Cardiac muscle cell (in vitro differentiated cells and primary cell): ENCODE measurements at regions not wholly inside any gene's neighbourhood (a gene's known extent, or its start where the extent isn't known, plus 50 kb on each side); places are given as distances from the start of the nearest gene placed in this dataset.
"Not testable (repeated sequence)": the region's sequence is repeated elsewhere in the genome, so short reads cannot be mapped to it uniquely, and the experiment has no call there.

Source experiments
- DNase-seq, 2 donors: peaks; one replicate each; pipeline versions ENCODE4 v3.0.0 to v3.0.0-alpha.2; 2010 to 2017; ENCODE audit warnings: low read depth in 1 of 2, low spot score in 1 of 2
- H3K27ac ChIP-seq: fragments of 200-600 bp; sonication (generic); 2 replicates; pipeline ENCODE4 v1.5.1; 2016
- H3K27me3 ChIP-seq: fragments of 200-600 bp; sonication (generic); 2 replicates; pipeline ENCODE4 v1.6.0; 2016; ENCODE audit warnings: control low read depth
- H3K36me3 ChIP-seq: fragments of 200-600 bp; sonication (generic); 2 replicates; pipeline ENCODE4 v1.5.1; 2016; ENCODE audit warnings: control low read depth
- H3K4me1 ChIP-seq: fragments of 200-600 bp; sonication (generic); 2 replicates; pipeline ENCODE4 v1.8.1; 2017; ENCODE audit warnings: low read depth, mild to moderate bottlenecking, mixed run types
- H3K4me3 ChIP-seq: fragments of 200-600 bp; sonication (generic); 2 replicates; pipeline ENCODE4 v1.5.1; 2016; ENCODE audit warnings: mild to moderate bottlenecking
- H3K9me3 ChIP-seq: fragments of 200-600 bp; sonication (generic); 2 replicates; pipeline ENCODE4 v1.5.1; 2017; ENCODE audit warnings: low read depth, mild to moderate bottlenecking, control low read depth
- TF ChIP-seq, protein P1 (sequence below): IDR thresholded peaks from 2 replicates; pipeline ENCODE4 v1.5.1; 2012; ENCODE audit warnings: low read depth, mild to moderate bottlenecking, low read length

DNA sequence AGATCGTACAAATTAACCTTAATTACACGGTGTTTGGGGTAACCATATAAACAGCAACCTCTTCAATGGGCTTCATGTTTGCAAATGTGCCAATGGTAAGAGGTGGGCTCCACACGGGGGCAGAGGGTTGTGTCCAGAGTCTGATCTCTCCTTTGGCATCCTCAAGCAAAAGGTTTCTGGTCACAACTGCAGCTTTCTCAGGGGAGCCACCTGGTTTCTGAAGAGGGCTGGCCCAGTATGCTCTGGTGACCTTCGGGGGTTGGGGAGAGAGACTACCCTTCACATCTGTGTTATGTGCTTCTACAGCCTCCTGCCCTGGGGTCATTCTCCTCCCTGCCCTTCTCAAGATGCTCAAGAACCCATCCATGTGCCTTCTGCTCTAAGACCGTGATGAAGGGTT, 259.6 kb downstream of the CRLF2 start:
- Histone ChIP-seq H3K36me3 (no peaks in the 10 kb centered on the region), H3K4me3 (no peak overlapping the region), H3K9me3 (no peaks in the 10 kb centered on the region), H3K27me3 (no peaks in the 10 kb centered on the region), H3K4me1 (no peaks in the 10 kb centered on the region), H3K27ac (no peak overlapping the region)
- TF ChIP-seq, protein P1, sequence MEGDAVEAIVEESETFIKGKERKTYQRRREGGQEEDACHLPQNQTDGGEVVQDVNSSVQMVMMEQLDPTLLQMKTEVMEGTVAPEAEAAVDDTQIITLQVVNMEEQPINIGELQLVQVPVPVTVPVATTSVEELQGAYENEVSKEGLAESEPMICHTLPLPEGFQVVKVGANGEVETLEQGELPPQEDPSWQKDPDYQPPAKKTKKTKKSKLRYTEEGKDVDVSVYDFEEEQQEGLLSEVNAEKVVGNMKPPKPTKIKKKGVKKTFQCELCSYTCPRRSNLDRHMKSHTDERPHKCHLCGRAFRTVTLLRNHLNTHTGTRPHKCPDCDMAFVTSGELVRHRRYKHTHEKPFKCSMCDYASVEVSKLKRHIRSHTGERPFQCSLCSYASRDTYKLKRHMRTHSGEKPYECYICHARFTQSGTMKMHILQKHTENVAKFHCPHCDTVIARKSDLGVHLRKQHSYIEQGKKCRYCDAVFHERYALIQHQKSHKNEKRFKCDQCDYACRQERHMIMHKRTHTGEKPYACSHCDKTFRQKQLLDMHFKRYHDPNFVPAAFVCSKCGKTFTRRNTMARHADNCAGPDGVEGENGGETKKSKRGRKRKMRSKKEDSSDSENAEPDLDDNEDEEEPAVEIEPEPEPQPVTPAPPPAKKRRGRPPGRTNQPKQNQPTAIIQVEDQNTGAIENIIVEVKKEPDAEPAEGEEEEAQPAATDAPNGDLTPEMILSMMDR: no peak
- DNase-seq: no peak

DNA sequence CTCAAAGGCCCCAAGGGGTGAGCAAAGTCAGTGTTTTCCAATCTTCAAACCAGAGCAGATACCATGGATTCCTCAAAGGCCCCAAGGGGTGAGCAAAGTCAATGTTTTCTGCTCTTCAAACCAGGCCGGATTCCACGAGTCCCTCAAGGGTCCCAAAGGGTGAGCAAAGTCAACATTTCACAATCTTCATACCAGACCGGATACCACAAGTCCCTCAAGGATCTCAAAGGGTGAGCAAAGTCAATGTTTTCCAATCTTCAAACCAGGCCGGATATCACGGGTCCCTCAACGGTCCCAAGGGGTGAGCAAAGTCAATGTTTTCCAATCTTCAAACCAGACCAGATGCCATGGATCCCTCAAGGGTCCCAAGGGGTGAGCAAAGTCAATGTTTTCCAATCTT, 265.2 kb downstream of the CRLF2 start:
- not testable (repeated sequence) for H3K9me3 ChIP-seq, H3K4me1 ChIP-seq, H3K36me3 ChIP-seq, DNase-seq, H3K27ac ChIP-seq, H3K4me3 ChIP-seq, H3K27me3 ChIP-seq

DNA sequence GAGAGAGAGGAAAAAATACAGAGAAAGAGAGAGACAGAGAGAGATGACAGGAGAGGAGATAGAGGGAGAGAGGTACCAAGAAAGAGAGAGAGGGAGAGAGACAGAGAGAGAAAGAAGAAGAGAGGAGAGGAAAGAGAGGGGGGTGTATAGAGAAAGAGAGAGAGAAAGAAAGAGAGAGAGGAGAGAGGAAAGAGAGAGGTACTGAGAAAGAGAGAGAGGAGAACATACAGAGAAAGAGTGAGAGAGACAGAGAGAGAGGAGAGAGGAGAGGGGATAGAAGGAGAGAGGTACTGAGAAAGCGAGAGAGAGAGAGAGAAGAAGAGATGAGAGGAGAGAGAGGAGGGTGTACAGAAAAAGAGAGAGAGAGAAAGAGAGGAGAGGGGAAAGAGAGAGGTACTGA, 269.4 kb downstream of the CRLF2 start:
- Histone ChIP-seq H3K36me3 (no peaks in the 10 kb centered on the region), H3K27ac (no peak overlapping the region), H3K27me3 (no peaks in the 10 kb centered on the region), H3K9me3 (no peaks in the 10 kb centered on the region), H3K4me3 (no peak overlapping the region), H3K4me1 (no peaks in the 10 kb centered on the region)
- DNase-seq: no peak
- TF ChIP-seq, protein P1: no peak

DNA sequence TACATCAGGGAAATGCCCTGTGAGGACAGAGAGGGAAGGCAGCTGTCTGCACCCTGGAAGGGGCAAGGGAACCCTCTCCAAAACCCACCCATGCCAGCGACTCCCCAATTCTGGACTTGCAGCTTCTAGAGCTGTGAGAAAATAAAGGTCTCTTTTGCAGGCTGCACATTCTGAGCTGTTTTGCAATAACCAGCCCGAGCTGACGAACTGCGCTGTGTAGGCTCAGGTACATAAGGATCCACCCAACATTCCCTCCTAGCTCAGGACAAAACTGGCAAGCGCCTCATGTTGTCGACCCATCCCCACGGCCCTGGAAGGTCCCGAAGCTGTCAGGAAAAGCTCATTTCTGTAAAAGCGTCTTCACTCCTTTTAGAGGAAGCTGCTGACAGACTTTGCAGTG, 271.8 kb downstream of the CRLF2 start:
- no peak overlapping the region for H3K4me3 ChIP-seq
- H3K36me3 ChIP-seq: no peaks in the 10 kb centered on the region
- H3K27me3 ChIP-seq: no peaks in the 10 kb centered on the region
- no peaks in the 10 kb centered on the region for H3K9me3 ChIP-seq
- TF ChIP-seq, protein P1: no peak
- H3K4me1 ChIP-seq: no peaks in the 10 kb centered on the region
- no peak overlapping the region for H3K27ac ChIP-seq
- DNase-seq: no peak

DNA sequence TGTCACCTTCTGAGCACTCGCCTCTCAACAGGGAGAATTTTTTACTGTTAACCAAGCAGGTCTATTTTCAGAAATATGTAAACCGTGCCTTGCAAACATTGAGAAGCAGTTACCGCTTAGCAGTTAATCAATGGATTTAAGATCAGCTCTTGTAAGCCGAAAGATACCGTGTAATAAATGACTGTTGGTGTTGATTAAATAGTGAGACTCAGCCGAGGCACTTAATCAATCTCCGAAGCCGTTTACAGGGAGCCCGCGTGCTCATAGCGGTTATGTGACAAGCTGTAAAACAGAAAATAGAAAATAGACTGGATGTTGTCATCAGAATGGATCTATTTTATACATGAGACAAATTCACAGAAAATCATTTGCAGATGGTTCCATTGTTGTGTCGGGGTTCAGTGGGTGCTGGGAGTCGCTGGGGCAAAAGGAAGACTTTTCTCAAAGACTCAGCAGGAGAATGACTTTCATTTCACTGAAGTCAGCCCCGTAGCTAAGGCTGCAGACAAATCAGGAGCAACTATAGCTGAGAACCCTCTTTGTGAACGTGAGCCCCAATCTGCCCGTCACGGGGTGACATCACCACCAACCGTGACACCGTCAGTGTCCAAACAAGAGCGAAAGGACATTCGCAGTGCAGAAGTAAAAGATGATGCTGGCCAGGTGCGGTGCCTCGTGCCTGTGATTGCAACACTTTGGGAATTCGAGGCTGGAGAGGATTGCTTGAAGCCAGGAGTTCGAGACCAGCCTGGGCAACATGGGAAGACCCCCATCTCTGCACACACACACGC, 275.3 kb downstream of the CRLF2 start:
- no peak overlapping the region for H3K27ac ChIP-seq
- no peaks in the 10 kb centered on the region for H3K4me1 ChIP-seq
- H3K27me3 ChIP-seq: no peaks in the 10 kb centered on the region
- no peak for DNase-seq
- no peaks in the 10 kb centered on the region for H3K36me3 ChIP-seq
- TF ChIP-seq, protein P1: no peak
- no peaks in the 10 kb centered on the region for H3K9me3 ChIP-seq
- H3K4me3 ChIP-seq: no peak overlapping the region

DNA sequence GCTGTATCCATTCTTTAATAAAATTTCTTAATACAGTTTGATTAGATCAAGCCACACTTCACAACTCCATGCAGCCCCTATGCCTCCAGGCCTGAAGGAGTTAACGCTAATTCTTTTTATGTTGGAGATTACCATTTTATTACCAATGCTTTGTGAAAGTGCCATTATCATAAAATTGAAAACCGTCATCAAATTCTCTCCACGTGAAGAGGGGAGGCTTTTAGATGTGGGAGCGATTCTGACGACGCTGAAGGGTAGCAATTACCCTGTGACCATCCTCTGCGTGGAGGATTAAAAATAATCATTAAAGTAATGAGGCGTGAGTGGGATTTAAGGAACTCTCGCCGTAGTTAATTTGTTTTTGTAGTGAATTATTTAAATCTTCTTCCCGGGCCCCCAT, 278.8 kb downstream of the CRLF2 start:
- H3K36me3 ChIP-seq: no peaks in the 10 kb centered on the region
- TF ChIP-seq, protein P1: no peak
- no peak for DNase-seq
- no peaks in the 10 kb centered on the region for H3K9me3 ChIP-seq
- H3K27me3 ChIP-seq: no peaks in the 10 kb centered on the region
- H3K27ac ChIP-seq: no peak overlapping the region
- no peaks in the 10 kb centered on the region for H3K4me1 ChIP-seq
- no peak overlapping the region for H3K4me3 ChIP-seq
